GM03348 (cell line): ENCODE measurements at regions not wholly inside any gene's neighbourhood (a gene's known extent, or its start where the extent isn't known, plus 50 kb on each side); places are given as distances from the start of the nearest gene placed in this dataset.
A peak's percentile ranks its signal among the peaks of the same experiment; 100 is the strongest.

Experiments
- DNase-seq: peaks from one replicate; pipeline ENCODE4 v3.0.0; 2012; ENCODE audit warnings: low spot score

DNA sequence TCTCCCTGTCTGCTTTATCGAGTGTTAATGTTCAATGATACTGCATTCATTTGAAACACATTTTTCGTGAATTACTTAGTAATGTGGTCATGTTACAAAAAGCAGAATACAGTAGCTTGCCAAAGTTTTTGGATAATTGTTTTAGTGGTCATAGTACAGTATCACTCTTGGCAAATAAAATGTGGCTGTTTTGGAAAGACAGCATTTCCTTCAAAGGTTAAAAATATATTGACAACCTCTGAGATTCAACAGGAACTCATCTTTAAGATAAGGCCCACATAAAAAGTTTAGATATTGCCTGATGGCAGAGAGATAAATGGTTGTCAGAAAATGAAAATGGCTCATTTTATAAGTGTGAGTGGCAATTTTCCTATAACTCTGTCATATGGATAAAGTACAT, 297.7 kb upstream of the MAN1A1 start:
- DNase-seq = peak; percentile 48

DNA sequence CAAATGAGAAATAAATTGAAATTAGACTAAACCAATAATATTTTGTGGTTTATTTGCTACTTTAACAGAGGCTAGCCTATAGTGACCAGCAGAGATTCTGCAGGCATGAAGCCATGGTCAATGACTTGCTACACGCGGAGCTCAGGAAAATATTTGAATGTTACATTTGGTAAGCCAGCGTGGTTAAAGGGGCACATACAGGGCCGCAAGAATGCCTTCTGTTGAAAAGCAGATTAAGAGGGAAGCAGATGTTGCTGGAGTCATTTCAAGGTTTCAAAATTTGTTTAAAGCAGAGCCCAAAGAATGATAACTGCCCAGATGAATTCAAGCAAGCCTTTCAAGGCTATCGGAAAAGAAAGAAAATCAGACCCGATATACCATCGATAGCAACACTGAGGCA, 294.3 kb upstream of the MAN1A1 start:
- DNase-seq = peak; percentile 2

DNA sequence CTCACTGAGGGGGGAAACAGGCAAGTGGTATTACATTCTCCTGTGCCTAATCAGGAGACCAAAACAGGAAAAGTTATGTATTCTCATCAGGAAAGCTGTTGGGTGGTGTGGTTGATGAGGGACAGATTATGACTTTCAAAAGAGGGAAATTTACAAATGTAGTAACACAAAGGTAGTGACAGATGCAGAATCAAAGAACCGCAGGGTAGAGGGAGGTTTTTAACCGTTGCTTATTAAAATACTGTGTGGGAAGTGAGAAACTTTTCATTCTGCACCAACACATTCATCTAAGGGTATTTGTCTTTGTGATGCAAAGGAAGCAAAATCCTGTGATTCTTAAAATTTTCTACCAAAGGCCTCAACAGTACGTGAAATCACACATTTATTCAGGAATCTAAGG, 288.2 kb upstream of the MAN1A1 start:
- no peak for DNase-seq

GRCh38 chr6:119636060-119636459, 286.5 kb upstream of the MAN1A1 start:
- DNase-seq = no peak

GRCh38 chr6:119633461-119633860, 283.9 kb upstream of the MAN1A1 start:
- DNase-seq = no peak

- no peak for DNase-seq
Observed at GRCh38 chr6:119630561-119631192, 281.1 kb upstream of the MAN1A1 start.

DNA sequence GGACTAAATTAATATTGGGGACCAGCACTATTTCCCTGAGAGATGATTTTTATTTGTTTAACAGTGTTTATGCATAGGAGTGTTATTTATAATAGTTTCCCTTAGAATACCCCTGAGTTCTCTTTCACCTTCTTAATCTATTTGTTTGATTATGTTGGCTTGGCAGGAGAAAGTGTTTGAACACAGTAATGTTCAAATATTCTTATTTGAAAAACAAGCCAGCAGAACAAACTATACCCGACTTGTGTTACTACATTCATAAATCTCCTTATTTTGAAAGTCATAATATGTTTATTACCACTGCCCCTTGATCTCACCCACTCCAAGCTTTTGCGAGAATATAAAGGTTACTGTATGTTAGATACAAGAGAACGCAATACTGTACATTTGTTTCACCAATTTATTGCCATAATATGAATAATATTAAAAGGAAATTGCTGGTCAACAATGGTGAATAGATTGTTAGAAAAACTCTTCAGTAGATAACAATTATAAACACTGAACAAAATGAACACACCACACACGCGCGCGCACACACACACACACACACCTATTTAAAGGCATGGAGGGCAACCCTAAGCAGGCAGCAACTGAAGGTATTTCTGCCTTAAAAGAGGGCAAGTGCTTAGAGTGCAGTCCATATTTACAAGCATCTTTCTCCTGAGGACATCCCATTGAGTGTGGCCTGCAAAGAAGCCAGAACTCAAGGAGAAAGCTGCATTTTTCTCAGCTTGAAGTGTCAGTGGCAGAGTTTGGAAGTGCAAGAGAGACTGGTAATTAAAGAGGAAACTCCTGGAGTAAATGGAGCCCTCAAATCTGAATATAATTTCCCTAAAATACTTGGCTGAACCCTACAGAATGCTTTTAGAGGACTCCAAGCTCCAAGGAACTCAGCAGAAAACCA, 279.4 kb upstream of the MAN1A1 start:
- no peak for DNase-seq

DNA sequence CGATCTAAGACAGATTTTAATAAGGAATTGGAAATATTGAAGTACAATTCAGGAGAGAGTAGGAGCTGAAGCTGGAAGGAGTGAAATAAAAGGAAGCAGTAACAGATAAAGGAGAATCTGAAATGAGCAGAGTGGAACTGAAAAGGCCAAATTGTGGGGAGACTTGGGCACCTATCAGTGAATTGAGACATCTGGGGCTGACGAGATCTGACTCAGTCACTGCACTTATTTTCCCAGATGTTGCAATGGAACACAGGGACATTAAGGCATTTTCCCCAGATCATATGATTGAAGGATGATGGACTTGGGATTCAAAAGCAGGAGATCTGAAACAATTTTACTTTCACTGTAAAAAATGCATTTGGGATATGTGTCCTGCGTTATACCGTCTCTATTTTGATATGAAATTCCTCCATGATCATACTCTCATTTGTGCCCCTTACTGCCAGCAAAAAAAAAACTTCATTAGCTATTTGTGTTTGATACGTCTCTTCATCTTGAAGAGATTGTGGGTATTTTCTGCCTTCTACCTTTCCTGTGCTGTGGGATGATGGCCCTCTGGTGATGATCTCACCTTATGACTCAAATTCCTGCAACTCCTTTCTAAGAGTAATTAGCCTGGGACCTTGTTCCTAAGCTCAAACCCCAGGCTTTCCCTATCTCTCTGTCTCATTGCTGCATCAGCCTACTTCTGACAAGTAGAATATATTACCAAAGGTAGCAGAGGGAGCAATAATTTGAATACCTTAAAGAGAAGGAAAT, 278.5 kb upstream of the MAN1A1 start:
- DNase-seq = peak; percentile 20

DNA sequence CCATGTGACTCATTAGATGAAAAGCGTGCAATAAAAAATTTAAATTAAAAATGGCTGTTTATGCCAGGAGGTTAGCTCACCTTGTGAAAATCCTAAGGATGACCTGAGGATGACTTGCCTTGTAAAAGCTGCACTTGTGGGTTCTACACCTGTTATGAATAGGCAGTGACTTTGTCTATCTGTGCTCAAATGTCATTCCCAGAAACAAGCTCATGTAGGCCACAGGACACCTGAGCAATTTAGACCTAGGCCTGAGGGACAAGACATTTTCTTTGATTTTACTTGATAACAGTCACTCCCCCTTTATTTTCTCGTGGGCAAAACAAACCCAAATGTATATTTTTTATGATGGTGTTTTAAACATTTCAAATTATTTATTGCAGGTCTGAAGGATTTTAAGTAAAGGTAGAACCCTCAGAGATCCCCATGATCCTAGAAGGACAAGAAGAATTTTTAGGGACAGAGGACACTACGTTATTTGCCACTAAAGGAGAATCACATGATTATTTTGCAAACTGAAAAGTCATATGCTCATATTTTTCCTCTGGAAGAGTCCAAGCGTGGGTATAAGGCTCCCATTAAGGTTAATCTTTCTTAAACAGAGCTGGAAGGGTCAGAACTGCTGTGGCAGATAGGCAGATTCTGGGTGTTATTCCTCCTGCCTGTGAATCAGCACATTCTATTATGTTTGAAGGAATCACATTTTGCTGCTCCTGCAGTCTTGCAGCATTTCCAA, 277.5 kb upstream of the MAN1A1 start:
- DNase-seq = no peak

- peak; percentile 78 for DNase-seq
Observed at GRCh38 chr6:119620846-119621555, 271.4 kb upstream of the MAN1A1 start.

GRCh38 chr6:119614138-119614537, 264.6 kb upstream of the MAN1A1 start:
- no peak for DNase-seq

- peak; percentile 25 for DNase-seq
Observed at GRCh38 chr6:119612911-119613381, 263.4 kb upstream of the MAN1A1 start.

DNA sequence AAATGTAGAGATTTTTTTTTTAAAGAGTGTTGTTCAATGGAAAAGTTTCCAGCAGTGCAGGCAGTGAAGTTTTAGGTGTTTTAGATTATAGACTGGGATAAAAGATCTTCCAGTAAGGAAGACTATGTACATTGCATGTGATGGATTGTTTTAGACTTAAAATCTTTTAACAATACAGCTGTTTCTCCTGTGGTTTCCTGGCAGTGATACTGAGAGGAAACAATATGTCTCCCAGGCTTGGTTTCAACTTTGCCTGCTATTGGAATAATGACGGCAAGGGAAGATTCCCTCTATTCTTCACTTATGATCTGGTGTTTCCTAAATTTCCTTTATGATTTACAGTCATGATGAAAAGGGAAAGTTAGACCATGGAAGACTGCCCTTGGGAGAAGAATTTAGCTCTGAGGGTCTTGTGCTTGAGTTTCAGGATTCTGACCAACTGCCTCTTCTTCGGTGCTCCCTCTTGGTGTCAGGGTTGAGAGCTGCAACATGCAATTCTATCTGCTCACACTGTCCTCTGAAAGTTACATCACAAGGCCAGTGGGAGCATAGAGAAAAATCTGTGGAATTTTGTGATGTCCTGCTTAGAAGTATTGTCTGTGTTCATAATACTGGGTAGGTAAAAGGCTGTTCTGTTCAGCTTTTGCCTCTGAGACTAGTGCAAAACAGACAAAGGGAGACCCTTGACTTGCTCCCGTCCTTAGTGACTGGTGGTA, 262.8 kb upstream of the MAN1A1 start:
- DNase-seq = peak; percentile 36

GRCh38 chr6:119610754-119611153, 261.2 kb upstream of the MAN1A1 start:
- no peak for DNase-seq

GRCh38 chr6:119610265-119610664, 260.7 kb upstream of the MAN1A1 start:
- no peak for DNase-seq

- DNase-seq = no peak
Observed at GRCh38 chr6:119609865-119610264, 260.3 kb upstream of the MAN1A1 start.

DNA sequence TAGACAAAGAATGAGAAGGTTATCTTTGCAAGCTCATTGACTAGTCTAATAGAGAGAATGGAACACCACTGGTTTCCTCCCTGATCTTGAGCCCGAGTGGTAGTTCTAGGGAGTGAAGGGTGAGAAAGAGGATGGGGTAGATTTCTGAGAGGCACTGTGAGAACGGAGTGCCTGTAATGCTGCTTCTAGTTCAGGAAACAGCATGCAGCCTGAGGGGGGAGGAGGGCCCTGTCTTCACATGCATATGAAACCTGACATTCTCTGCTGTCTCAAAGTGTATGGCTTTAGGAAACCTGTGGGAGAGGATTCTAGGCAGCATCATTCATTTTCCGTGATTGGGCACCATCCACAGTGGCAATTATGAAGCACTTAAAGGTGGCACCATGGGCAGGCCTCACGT, 259.4 kb upstream of the MAN1A1 start:
- DNase-seq = no peak

DNA sequence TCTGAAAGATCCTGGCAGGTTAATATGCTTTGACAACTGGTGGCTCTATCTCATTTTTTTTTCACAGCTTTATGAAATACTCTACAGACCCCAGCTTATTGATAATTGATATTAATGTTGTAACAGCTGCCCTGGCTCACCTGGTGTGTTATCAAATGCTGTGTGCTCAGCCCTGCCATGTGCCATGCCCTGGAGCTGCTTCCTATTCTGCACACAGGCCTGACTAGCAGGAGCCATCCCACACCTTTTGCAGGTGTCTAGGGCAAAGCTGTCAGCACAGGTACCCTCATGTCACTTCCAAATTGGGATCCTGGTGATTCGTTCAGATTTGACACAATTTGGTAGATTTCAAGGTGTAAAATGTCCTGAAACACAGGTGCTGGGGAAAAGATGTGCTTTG, 254.6 kb upstream of the MAN1A1 start:
- no peak for DNase-seq

- DNase-seq = no peak
Observed at GRCh38 chr6:119603501-119603900, 253.9 kb upstream of the MAN1A1 start.
